NOMO-1 treated with DMSO at 0.1 percent for 48 hours (cell line): ENCODE measurements at regions not wholly inside any gene's neighbourhood (a gene's known extent, or its start where the extent isn't known, plus 50 kb on each side); places are given as distances from the start of the nearest gene placed in this dataset.
A peak's percentile ranks its signal among the peaks of the same experiment; 100 is the strongest.

ENCODE experiments used
- DNase-seq: peaks from one replicate; lab custom pipeline; 2025; ENCODE audit not compliant: unreplicated experiment; lab: John Stamatoyannopoulos, UW

- no peak for DNase-seq
These were observed 960.9 kb upstream of the FAT3 start for GRCh38 chr11:91263496-91264365.

DNA sequence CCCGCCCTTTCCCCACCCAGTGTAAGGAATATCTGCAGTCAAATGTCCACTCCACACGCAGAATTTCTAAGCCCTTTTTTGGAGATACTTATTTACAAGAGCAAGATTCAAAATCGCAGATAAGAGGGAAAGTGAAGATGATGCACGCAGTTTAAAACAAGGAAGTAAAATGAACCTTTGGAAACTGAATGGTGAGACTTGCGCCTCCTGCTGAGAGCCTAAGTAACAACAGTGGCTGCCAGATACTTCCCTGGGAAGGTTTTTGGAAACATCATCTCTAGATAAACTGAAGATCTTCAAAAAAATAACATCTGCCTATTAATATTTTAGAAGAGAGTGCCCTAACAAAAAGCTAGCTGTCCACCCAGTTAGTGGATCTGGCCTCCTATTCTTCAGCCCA is 963.1 kb upstream of the FAT3 start:
- peak; percentile 35 for DNase-seq

- no peak for DNase-seq
These were observed 965.7 kb upstream of the FAT3 start for GRCh38 chr11:91258876-91259275.

DNA sequence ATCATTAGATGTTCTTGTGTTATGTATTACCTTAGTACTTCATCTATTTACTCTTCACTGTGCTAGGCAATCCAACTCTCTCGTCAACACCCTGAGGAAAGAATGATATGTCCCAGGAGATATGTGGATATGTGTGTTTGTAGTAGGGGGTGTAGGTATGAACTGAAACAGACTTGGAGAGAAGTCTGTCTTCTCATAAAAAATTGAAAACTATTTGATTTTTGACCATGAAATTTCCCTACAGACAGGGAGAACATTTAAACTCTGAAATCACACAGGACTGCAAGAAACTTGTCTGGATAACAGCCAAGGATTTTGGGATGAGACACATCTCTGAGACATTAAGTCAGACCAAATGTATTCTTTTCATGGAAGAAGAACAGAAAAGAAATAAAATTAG is 967.0 kb upstream of the FAT3 start:
- no peak for DNase-seq

DNA sequence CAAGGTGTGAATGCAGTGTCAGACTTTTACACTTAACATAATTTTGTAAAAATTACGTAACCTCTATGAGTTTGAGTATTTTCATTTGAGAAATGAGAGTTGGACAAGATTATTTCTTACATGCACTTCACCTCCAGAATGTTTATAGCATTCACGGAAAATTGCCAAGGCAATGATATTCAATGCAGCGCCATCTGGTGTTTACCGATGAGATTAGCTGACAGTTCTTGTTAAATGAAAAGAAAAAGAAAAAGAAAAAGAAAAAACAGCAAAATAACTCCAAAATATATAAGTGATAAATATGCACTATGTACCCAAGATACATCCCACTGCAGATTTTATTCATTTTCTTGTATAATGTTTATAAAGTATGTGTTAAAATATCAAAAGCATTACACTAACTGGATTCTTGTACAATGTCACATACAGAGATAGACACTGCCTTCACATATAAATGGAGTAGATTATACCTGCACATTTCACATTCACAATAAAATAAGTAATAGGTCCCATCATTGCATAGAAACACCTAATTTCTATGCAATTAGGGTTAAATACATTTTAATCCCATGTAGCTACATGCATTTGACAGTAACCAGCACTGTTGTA is 976.3 kb upstream of the FAT3 start:
- peak; percentile 35 for DNase-seq

DNA sequence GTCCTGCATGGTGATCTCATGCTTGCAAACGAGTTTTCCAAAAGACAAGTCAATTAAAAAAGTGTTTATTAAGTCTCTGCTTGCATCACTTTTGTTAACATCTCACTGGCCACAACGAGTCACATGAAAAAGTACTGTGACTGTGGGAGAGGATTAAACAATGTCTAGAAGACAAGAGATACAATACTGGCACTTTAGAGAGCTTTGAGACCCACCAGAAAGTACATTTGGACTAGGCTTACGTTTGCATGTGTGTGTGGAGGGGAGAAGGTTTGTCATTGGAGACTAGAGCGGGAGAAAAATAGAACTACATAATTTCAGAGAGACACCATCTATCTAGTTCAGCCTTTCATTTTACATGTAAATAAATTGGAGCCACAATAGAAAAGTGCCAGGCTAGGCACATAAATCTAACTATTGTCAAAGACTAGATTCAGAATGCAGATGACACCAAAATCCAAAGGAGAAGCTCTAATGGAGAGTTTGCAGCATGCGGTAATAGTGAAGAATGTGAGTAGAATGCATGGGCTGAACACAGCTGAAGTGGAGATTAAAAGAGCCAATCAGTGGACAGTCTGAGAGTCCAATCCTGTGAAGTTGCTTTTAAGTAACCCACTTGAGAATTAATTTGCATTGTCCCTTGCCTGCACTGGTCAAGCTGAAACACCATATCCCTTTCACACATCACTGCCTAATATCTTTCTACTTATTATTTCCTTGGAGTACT is 977.4 kb upstream of the FAT3 start:
- DNase-seq: no peak

GRCh38 chr11:91244912-91245311 is 979.7 kb upstream of the FAT3 start:
- DNase-seq: no peak

GRCh38 chr11:91243630-91244029 is 981.0 kb upstream of the FAT3 start:
- peak; percentile 60 for DNase-seq

DNA sequence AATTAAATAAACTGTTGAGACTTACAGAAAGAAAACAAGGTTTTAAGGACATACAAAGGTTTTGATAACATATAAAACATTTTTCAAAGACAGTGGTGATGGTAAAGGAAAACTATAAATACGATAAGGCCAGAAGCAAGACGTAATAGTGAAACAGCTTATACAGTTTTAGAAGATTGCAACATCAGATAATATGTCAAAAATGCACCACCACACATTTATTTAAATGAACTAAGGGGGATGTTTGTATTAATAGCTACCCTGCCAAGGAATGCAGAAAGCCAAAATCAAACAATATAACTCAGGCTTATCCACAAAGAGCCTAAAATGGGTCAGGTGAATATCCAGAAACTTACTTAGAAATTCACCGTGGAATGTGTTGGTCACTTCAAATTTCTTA is 981.6 kb upstream of the FAT3 start:
- peak; percentile 11 for DNase-seq

- DNase-seq: no peak
These were observed 983.4 kb upstream of the FAT3 start for GRCh38 chr11:91241226-91241625.

DNA sequence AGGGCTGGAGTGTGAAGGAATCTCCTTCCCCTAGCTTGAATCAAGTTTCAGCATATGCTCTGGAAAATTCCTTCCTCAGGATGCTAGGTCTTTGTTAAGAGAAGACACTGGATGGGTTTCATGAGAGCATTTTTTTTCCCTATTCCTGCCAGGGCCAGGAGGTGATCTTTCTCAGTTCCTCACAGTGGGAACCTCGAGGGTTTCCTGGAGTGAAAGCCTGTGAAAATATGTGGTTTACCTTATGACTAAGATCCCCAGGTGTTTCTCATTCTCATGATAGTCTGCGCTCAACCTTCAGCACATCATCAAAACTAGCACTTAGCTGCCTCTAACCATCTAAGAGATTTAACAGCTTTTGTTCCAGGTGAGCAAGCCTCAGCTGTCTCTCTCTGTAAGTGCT is 985.3 kb upstream of the FAT3 start:
- no peak for DNase-seq

- no peak for DNase-seq
These were observed 993.4 kb upstream of the FAT3 start for GRCh38 chr11:91231226-91231625.

DNA sequence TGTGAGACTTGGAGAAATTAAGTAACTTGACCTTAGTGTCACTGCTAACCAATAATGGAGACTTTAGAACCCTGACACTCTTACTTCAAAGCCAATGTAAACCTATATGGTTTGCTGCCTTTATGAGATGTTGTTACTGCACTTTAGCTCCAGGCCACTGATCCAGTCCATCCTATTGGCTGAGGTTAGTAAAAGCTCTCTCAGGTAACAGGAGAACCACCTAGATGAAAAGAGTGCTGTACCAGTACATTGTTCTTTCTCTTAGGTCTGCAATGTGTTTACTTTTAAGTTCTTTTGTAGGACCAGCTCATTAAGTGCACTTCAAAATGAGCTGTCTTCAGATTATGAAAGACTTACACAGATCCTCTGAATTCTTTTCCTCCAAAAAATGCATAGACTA is 994.0 kb upstream of the FAT3 start:
- DNase-seq: no peak

DNA sequence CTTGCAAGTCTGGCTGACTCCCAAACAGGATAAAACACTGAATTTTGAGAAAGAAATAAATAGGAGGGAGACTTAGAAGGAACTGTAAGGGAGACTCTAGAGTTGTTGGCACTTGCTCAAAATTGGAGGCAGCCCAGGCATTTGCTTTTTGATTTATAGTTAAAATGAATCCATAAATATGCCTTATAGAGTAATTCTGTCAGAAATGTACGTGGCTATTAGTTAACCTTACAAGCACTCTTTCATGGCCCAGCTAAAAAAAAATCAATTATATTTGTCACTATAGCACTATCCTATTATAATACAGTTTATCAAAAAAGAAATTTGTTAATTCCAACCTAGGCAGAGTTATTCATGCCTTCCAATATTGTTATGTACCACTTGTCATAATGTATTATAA is 1000.0 kb upstream of the CHORDC1 start:
- no peak for DNase-seq

DNA sequence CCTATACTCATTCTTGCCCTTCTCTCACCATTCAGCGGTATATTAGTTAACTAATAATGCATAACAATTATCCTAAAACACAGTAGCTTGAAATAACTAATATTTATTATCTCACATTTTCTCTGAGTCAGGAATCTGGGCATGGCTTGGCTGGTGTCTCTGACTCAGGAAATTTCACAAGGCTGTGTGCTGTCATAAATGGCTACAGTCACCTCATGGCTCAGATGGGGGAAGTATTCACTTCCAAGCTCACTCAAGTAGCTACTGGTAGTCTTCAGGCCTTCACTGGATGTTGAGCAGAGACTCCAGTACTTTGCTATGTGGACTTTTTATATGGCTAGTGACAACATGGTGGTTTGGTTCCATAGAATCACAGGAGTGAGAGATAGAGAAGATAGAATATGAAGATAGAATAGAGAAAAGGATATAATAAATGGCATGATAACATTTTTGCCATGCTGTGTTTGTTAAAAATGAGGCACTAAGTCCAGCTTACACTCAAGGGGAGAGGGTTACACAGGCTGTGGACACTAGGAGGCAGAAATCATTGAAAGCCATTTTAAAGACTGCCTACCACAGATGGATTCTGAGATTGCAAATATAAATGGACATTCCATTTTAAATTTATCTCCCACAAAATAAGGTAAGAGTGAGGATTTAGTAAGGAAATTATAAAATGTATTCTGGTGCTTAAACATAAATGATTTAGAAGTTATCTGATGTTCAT is 997.8 kb upstream of the CHORDC1 start:
- DNase-seq: peak; percentile 53

DNA sequence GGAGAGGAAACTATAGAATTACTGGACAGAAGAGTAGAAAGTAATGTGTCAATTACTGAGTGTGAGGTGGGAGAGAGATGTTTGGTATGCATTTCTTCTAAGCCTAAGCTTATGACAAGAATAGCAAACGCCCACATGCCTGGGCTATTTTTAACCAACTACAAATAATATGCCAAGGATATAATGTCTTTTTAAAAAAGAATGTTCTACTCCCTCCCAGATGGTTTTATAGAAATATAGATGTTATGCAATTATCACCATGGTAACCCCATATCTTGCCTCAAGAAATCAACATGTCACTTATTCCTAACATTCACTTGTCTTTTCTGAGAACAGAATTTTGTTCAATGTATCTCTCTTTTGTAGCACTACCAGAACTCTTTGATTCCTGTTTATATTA is 996.7 kb upstream of the CHORDC1 start:
- DNase-seq: no peak

DNA sequence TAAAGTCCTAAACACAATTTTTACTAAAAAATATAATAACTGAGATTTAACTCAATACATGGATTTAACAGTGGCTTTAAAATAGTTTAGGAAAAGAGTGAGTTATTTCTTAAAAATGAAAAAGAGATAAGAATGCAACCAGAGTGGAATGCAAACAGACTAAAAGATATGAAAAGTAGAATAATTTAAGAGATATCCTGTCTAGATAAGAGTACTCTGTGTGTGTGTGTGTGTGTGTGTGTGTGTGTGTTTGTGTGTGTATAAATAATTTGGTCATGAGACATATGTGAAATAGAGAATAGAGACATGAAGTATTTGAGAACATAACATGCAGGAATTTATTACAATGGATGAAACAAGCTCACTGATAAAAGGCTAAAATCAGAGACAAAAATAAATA is 986.9 kb upstream of the CHORDC1 start:
- no peak for DNase-seq

DNA sequence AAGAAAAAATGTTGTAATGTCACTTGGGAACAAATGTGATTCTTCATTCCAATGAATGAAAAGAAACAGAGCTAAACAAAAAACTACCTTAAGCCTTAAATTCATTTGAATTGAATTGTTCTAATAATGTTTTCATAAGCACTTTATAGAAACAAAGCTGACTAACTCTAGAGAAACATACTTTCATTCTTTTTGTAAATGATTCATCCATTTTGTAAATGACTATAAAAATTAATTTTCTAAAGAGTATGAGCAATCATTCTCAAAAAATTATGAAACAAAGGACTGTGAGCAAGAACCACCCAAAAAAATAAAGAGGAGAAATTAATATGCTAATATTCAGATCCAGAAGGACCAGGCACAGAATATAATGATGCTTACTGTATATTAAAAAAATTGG is 986.5 kb upstream of the CHORDC1 start:
- DNase-seq: no peak

DNA sequence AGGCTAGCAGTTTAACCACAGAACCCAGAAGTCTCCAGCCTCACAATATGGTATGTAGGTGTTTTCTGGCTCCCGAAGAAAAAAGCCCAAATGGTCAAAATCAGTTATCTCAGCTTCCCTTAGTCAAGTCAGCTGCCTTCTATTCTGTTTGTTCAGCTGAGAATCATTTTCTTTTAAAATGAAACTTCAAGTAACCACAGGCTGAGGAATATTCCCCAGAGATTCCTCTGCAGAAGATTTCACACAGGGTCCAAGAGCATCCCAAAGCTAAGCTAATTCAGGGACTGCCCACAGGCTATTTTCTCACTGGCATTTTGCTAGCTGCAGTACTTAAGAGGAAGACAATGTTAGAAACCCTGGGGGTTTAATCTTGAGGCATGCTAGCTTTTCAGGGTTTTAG is 977.0 kb upstream of the CHORDC1 start:
- no peak for DNase-seq

DNA sequence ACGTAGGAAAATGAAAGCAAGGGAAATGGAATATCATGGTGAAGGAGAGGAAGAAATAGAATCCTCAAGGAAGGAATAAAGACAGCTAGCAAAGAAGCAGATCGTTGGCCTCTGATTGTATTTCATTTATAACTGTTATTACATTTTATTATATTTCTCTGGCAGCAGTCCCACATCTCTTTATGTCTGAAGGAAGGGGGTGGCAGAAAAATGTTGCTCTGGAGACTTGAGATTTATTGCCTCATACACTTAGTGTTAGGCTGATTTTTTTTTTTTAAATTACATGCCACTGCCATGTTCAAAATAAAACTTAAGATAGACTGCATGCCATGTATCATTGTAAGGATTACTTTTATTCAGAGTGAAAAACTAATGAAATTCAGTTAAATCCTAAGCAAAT is 971.7 kb upstream of the CHORDC1 start:
- no peak for DNase-seq

GRCh38 chr11:91188484-91188883 is 965.6 kb upstream of the CHORDC1 start:
- DNase-seq: no peak
